ENCODE measurements at regions not wholly inside any gene's neighbourhood (a gene's known extent, or its start where the extent isn't known, plus 50 kb on each side); places are given as distances from the start of the nearest gene placed in this dataset.

GRCh38 chr9:106575823-106576222 is 287.1 kb upstream of the ZNF462 start:
- DNase-seq: no peak

- no peak for DNase-seq
Measured at GRCh38 chr9:106576232-106576760, 286.7 kb upstream of the ZNF462 start.

DNA sequence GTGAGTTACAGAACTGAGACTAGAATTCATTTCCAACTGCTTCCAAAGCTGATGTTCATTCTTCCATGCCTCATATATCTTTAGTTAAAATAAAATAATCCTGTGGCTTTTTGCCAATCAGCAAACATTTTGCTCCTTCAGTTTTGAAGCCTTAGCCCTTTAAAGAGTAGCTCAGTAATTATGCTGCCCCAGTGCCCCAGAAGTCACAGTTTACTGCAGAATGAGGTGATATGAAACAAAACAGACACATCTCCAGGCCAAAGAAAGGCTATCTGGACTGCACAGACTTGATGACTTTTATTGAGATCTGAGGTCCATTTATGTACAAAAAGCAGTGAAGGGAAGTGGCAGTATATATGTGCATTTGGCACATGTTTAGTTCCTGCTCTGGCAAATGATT is 285.8 kb upstream of the ZNF462 start:
- no peak for DNase-seq

- no peak for DNase-seq
Measured at GRCh38 chr9:106580546-106580945, 282.4 kb upstream of the ZNF462 start.

DNA sequence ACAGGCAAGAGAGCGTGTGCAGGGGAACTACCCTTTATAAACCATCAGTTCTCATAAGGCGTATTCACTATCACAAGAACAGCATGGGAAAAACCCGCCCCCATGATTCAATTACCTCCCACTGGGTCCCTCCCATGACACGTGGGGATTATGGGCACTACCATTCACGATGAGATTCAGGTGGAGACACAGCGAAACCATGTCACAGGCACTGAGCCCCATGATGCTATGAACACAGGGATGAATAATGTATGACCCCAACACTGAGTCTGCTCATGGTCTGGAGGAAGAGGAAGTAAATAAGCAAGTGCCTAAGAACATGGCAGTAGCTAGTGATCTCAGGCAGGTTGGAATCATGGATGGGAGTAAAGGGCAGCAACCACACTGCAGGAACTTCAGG is 281.0 kb upstream of the ZNF462 start:
- no peak for DNase-seq

- DNase-seq: no peak
Measured at GRCh38 chr9:106583751-106584150, 279.2 kb upstream of the ZNF462 start.

GRCh38 chr9:106587042-106587441 is 275.9 kb upstream of the ZNF462 start:
- DNase-seq: no peak

GRCh38 chr9:106588626-106589025 is 274.3 kb upstream of the ZNF462 start:
- DNase-seq: no peak

- DNase-seq: no peak
Measured at GRCh38 chr9:106590759-106591505, 272.0 kb upstream of the ZNF462 start.

DNA sequence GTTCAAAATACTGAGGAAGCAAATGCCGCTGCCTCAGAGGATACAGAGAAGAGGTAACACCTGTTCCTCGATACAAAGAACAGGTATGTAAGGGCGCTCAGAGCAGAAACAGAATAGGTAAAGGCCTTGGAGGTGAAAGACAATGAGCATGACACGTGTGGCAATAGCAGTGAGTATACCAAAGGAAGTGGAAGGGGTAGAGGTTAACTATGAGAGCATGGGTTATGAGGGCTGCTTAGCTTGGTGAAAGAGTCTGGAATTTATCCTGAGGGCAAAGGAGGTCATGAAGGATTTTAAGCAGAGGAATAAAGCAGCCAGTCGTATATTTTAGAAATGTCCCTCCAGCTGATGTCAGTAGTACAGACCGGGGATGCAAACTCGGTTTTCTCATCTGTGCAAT is 269.8 kb upstream of the ZNF462 start:
- no peak for DNase-seq

DNA sequence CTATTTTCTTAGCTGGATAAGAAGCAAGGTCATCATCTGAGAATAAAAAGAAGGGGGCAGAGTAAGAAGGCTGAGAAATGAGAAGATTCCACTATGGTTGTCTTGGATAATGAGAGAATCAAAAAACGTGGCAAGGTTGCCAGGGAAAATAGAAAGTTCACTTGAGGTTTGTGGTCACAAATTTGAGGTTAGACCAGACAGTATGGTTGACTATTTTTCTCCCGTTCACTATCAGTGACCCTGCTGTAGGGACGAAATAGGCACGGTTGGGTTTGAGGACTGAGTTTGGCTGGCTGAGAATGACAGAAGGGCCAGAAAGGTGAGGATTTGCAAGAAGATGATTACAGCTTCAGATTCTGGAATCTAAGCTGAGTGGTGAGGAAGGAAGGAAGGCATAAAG is 266.0 kb upstream of the ZNF462 start:
- DNase-seq: no peak

GRCh38 chr9:106600955-106601560 is 261.9 kb upstream of the ZNF462 start:
- no peak for DNase-seq

GRCh38 chr9:106602344-106602743 is 260.6 kb upstream of the ZNF462 start:
- DNase-seq: no peak

DNA sequence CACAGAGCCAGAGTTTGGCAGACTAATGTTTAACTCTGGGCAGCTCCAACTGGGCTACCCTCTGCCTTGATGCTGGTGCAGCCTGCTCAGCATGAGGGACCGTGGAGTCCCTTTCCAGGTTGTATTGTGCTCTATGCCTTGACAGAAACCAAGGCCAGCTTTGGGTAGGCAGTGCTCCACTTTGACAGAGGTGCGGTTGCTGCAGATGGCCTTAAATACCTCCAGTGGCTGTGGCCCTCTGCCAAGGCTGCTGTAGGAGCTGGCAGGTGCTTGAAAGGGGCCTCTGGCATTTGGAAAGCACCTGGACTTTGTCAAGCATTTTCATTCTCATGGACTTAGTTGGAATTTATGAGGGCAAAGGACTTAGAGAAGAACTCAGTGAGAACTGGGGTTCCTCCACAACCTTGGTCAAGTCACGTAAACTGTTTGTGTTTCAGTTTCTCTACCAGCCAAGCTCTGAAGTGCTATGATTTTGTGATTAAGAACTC is 249.7 kb upstream of the ZNF462 start:
- no peak for DNase-seq

DNA sequence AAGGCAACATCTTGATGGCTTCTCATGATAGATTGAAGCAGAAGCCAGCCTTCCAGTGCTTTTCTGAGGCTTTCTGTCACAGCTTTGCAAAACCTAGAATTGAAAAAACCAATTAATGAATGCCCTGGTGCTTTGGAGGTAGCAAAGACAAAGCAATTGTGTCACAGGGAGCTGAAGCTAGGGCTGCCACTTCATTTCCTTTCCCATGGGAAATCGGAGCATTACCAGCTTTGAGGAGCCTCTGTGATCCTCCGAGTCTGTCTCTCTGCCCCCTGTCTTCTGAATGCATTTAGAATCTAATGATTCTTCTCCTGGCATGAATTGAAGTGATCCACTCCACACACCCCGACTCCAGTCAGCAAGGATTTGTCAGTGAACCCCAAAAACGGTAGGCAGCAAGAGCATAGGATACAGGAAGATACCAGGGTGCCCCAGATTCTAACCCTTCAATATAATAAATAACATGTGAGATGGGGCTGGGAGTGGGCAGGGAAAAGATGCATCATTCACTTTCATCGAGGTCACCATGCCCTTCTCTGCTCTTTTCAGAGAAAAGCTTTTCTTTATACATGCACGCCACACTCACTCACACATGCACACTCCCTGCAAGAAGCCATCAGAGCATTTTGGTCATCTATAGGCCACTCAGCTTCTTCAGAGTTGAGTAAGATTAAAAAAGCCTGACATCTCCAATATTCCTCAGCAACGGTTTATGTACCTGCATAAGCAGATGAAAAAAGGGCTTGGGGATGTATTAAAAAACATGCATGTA is 247.7 kb upstream of the ZNF462 start:
- DNase-seq: no peak

DNA sequence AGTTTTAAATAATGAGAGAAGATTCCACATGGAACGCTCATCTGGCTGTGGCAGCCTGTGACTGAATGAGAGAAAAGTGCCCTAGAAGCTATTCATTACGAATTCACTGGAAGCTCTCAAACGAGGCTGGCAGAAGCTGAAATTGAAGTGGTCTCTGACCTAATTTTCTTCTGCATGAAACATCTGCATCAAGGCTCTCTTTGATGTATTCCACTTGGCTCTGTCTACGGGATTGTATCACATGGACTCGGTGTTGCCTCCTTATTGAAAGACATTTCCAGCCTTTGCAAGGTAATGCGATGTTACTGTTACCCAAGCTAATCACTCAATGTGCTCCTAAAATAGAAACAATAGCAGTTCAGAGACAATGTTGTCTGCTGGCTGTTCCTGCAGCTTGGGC is 246.9 kb upstream of the ZNF462 start:
- DNase-seq: no peak

GRCh38 chr9:106616851-106617345 is 246.1 kb upstream of the ZNF462 start:
- DNase-seq: no peak

DNA sequence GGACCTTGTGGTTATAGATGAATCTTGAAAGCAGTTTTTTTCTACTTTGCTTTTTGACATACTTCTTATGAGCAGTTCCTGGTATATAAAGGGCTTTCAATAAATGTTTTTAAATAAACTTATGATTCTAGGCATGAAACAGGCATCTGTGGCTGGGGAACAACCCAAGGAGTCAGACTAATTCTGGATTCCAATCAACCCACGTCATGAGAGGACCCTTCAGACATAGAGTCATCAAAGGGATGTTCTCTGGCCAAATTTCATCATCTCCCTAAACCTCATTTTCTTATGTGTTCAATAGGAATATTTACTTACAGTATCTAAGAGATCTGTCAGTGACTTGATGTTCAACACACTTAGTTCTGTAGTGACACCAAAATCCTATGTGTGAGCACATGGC is 243.8 kb upstream of the ZNF462 start:
- no peak for DNase-seq

DNA sequence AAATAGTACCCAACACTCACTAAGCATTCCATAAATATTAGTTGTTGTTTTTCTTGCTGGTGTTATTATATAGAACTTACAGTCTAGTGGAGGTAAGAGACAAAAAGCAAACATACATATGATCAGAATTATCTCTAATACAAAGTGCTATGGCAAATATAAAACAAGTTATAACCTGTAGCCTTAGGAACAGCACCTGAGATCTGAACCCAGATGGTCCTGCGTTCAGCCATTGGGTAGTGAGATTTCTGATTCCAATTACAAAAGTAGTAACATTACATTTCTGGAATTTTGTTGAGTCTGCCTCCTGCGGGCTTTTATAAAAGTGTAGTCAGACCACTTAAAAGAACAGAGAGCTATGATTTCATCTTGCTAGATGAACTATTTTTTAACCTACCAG is 242.9 kb upstream of the ZNF462 start:
- DNase-seq: no peak

- DNase-seq: no peak
Measured at GRCh38 chr9:106620866-106621265, 242.1 kb upstream of the ZNF462 start.

GRCh38 chr9:106621313-106622163 is 241.4 kb upstream of the ZNF462 start:
- no peak for DNase-seq

GRCh38 chr9:106622164-106622487 is 240.8 kb upstream of the ZNF462 start:
- peak; percentile 50 for DNase-seq

- DNase-seq: no peak
Measured at GRCh38 chr9:106623558-106623957, 239.4 kb upstream of the ZNF462 start.

All from NCI-H1436 (cell line).